GM10266 (cell line): ENCODE measurements at regions not wholly inside any gene's neighbourhood (a gene's known extent, or its start where the extent isn't known, plus 50 kb on each side); places are given as distances from the start of the nearest gene placed in this dataset.

Experiments used
- DNase-seq: peaks from one replicate; pipeline ENCODE4 v3.0.0; 2012; ENCODE audit errors: extremely low spot score
- CTCF ChIP-seq: IDR thresholded peaks from 2 replicates; pipeline ENCODE4 v1.5.1; 2012; ENCODE audit warnings: mild to moderate bottlenecking, low read depth; ENCODE audit not compliant: control insufficient read depth, insufficient read depth; ENCODE audit errors: missing control alignments

GRCh38 chr15:70245932-70246622, 148.4 kb upstream of the TLE3 start:
- TF ChIP-seq CTCF = no peak
- DNase-seq = no peak

- no peak for TF ChIP-seq CTCF
- DNase-seq = no peak
These were observed 147.3 kb upstream of the TLE3 start for GRCh38 chr15:70244978-70245542.

- TF ChIP-seq CTCF = no peak
- DNase-seq = no peak
These were observed 146.2 kb upstream of the TLE3 start for GRCh38 chr15:70243686-70244540.

- no peak for DNase-seq
- TF ChIP-seq CTCF = no peak
These were observed 145.4 kb upstream of the TLE3 start for GRCh38 chr15:70242951-70243685.

GRCh38 chr15:70241561-70242320, 144.0 kb upstream of the TLE3 start:
- DNase-seq = no peak
- no peak for TF ChIP-seq CTCF

- no peak for DNase-seq
- TF ChIP-seq CTCF = no peak
These were observed 143.2 kb upstream of the TLE3 start for GRCh38 chr15:70240820-70241430.
